GM12872 (cell line): ENCODE measurements at regions not wholly inside any gene's neighbourhood (a gene's known extent, or its start where the extent isn't known, plus 50 kb on each side); places are given as distances from the start of the nearest gene placed in this dataset.

ENCODE experiments used
- CTCF ChIP-seq: IDR thresholded peaks from 3 replicates; pipeline ENCODE4 v1.5.1; 2011; ENCODE audit warnings: low read depth, mild to moderate bottlenecking, low read length, moderate library complexity; ENCODE audit not compliant: insufficient read depth

GRCh38 chr16:65782611-65783600 is 583.6 kb upstream of the CDH5 start:
- TF ChIP-seq CTCF = no peak

- no peak for TF ChIP-seq CTCF
Observed at GRCh38 chr16:65781855-65782254, 584.6 kb upstream of the CDH5 start.

GRCh38 chr16:65781363-65781762 is 585.1 kb upstream of the CDH5 start:
- TF ChIP-seq CTCF = no peak

GRCh38 chr16:65779201-65779600 is 587.3 kb upstream of the CDH5 start:
- TF ChIP-seq CTCF = no peak

- TF ChIP-seq CTCF = no peak
Observed at GRCh38 chr16:65776639-65777183, 589.8 kb upstream of the CDH5 start.

- TF ChIP-seq CTCF = no peak
Observed at GRCh38 chr16:65775829-65776228, 590.7 kb upstream of the CDH5 start.

- TF ChIP-seq CTCF = no peak
Observed at GRCh38 chr16:65774350-65774749, 592.1 kb upstream of the CDH5 start.
